Hindlimb muscle (tissue), 1 donor: ENCODE measurements at regions not wholly inside any gene's neighbourhood (a gene's known extent, or its start where the extent isn't known, plus 50 kb on each side); places are given as distances from the start of the nearest gene placed in this dataset.

Experiments
- DNase-seq: peaks from one replicate; pipeline ENCODE4 v3.0.0-alpha.2; 2013

DNA sequence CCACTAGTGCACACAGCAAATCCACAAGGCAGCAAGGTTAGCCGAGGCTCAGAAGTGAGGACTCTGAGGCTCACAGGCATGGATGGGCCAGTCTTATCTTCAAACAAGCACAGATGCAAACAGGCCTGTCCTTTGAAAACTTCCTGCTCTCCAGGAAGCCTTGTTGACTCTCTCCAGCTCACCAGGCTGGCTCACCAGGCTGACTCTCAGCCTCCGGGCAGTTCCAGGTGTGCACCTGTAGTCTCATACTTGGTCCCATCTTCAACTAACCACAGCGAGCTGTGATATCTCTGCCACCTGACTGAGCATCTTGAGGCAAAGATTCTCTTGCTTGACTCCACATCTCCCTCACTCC lies 173.9 kb upstream of the ZMIZ1 start:
- no peak for DNase-seq

DNA sequence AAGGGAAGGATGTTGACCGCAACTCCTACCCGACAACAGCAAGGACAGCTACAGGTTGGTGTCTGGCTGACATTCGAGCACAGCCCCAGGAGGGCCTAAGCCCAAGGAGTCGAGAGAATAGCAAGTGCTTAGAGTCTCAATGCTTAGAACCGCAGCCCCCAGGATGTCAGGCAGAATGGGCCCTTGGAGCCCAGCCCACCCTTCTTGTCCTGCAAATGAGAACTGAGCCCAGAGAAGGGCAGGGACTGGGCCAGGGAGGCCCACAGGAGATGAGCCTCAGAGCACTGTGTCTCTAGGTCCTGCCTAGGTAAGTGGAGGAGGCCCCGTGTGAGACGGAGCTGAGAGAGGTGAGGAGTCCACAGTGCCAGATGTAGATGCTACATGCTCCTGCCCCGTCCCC lies 173.3 kb upstream of the ZMIZ1 start:
- DNase-seq = no peak

DNA sequence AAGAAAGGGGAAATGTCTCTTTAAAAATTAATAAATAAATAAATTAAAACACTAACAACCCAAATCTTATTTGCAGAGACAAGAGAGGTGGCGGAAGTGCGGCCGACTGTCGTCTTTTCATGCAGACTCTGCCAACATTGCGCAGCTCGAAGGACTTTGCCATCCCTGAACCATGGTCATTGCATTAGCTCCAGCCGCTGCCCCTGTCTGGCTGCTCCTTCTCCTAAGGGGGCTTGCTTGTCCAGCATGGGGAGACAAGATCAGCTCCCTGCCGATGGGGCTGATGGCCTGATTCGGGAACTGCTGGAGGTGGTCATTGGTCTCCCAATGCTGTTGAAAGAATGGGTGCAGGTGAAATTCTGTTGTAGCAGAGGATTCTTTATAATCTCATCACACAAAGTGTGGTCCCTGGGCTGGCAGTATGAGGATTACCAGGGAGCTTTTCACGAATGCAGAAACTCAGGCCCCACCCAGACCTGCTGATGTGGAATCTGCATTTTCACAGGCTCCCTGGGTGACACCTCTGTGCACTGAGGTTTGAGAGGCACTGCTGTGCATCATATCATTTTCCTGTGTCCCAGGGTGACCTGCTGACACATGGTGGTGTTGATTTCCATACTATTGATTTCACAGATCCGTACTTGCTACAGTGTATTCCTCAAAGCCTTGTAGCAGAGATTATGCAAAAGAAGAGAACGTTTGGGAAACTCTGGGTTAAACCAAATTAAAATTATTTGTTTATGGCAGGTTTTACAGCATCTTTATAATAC lies 172.4 kb upstream of the ZMIZ1 start:
- DNase-seq = no peak

DNA sequence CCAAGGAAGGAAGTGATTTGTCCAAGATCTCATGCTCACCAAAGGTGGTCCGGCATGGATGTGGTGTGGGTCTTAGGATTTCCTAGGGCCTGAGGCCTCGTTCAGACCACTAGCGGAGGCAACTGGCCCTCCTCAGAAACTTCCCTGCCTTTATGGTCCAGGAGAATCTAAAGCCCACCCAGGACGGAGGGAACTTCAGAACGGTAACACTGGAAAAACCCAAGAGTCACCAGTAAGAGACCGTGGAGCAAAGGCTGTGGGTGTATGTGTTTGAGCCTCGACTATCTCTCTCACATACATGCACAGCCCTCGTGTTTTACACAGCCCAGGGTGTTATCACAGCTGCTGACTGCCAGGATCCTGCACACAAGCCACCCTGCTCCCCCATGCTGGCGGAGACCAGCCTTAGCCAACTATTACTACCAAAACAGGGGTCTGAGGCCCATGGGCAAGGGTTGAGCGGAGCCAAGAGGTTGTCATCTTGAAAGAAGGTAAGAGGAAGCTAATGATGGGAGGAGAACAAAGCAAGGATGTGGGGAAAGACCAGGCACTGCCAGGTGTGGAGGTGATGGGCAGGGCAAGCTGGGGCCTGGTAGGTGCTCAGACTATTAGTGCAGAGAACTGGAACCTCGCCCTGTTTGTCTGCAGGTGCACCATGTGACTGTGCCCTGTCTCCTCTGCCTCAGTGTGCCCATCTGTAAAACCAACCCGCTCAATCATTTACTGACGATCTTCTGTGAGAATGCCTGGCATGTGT lies 170.2 kb upstream of the ZMIZ1 start:
- no peak for DNase-seq

DNA sequence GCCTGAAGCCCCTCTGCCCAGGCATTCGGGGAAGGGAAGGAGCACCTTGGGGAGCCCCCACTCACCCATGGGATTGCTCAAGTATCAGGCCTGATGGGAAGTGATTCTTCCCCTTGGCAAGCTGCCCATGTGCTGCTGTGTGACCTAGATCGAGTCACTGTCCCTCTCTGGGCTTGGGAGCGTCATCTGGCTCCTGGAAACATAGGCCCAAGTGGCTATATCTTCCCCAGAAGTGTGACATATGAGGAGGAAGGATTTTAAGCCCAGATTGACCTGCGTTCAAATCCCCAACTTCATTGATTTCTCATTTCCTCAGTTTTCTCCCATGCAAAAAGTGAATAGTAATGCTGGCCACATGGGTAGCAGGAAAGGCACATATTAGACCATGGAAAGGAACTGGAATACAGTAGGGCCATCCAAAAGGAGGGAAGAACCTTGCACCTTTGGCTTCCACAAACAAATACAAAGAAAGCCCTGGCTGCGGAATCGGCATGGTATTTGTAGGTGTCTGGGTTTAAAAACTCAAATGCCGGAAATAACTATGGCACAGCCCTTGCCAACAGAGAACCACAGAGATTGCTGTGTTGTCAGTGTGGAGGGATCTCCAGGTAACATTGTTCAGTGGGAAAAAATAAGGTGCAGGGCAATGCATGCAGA lies 169.5 kb upstream of the ZMIZ1 start:
- no peak for DNase-seq

DNA sequence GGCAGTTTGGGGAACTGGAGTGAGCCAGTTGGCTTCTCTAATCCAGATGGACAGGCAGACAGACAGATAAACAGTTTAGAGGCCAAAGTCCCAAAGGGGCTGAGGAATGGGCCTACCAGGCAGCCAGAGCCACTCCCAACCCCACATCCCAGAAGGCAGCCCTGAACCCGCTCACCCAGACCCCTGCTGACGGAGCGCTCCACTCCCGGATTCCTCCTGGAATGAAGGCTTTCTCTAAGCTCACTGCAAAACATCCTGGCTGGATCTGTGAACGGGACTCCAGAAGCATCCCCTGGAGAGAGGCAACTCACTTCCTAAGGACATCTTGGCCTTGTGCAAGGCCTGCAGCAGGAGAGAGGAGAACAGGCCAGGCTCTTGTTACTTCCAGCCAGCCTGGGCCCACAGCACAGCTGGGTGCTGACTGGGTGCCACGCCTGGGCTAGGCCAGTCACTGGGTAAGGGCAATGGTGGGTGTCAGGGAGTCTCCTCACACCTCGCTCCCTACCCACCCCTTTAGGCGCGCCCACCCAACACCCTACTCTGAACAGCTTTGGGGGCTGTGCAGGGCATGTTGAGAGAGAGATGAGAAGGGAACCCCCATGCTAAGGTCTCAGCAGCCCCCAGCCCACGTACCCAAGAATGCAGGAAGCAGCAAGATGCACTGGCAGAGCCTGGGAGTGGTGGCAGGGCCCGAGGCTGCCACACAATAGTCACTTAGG lies 168.6 kb upstream of the ZMIZ1 start:
- DNase-seq = peak; percentile 56

DNA sequence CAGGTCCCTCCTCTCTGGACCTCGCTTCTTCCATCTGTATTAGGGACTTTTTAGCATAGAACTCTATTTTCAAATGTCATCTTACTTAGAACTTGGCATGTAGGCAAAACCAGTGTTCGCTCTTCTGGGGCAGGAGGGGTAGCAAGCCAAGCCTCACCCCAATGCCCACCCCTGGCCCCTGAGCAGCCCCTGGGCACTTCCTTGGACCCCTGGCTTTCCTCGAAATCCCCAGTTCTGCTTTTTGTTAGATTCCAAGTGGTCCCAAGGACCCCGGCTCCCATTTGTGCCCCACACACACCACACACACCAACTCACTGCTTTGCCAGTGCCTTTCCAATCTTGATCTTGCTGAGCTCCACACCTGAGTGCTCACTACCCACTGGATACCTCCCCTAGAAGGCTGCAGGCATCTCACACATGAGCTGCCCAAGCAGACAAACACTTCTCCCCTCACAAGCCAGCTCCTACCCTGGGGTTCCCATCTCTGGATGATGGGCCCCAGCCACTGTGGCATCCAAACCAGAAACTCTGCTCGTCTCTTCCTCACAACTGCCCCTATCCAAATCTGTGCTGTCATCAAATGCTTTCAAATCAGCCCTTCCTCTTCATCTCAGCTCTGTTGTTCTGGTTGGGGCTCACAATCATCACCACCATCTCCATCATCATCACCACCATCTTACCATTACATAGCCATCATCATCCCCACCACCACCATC lies 167.9 kb upstream of the ZMIZ1 start:
- no peak for DNase-seq

DNA sequence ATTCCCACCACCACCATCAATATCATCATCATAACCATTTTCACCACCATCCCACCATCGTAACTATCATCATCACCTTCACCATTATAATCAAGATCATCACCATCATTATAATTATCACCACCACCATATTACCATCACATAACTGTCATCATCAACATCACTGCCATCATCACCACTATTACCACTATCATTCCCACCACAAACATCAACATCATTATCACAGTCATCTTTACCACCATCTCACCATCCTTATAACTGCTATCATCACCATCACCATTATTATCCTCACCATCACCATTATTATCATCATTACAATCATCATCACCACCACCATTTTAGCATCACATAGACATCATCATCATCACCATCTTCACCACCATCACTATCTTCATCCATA lies 167.1 kb upstream of the ZMIZ1 start:
- no peak for DNase-seq

DNA sequence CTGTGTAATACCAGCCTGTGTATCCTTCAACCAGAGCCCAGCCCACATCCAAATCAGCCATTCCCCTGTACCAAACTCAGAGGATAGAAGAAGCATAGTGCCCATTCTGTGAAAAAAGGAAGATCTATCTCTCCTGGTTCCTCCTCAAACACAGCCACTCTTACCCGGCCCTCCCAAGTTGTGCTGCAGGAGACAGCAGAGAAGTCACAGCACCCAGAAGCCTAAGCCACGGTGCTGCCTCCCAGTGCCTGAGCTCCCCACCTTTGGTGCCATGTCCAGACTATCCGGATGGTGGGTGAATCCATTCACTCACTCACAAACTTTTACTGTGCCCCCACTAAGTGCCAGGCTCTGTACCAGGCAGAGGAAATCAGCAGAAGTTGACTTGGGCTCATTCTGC lies 166.0 kb upstream of the ZMIZ1 start:
- DNase-seq = no peak

DNA sequence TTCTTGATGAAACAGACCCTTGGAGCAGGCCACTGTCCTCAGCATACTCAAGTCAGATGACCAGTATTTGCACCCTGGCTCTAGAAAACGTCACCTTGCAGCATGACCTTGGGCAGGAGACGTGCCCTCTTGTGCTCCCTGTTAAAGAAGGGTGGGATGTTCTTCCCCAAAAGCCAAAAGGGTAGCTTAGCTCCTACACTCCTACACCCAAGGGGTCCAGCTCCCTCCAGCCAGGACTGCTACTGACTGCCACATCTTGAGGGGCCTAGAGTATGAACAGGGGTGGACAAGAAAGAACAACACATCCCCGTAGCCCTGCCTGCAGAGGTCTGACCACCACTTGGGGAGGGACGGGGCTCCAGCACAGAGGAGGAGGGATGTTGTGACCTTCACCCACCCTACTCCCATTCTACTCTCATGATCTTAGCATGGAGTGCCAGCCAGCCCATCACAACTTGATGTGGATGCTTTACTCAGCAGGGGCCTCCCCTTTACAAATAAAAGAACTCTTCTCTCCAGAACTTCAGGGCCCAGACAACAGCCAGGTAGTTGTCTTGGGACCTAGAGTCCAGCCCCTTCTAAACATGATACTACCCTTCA lies 165.3 kb upstream of the ZMIZ1 start:
- no peak for DNase-seq

DNA sequence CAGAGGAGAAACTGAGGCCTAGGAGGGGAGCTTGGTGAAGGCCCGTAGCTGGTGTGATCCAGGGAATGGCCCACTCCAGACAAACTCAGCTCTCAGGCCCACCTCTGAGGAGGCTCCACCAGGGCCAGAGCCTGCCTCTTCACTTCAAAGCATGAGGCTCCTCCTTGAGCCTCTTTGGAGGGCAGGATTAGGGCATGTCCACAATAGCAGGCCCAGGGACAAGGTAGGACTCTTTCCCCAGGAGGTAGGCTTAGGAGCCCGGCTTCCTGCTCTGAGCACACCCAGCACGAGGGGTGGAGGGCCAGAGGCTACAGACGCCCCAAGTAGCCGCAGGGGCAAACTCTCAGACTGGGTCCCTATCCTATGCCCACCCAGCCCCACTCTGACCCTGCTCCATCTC lies 164.6 kb upstream of the ZMIZ1 start:
- DNase-seq = no peak

DNA sequence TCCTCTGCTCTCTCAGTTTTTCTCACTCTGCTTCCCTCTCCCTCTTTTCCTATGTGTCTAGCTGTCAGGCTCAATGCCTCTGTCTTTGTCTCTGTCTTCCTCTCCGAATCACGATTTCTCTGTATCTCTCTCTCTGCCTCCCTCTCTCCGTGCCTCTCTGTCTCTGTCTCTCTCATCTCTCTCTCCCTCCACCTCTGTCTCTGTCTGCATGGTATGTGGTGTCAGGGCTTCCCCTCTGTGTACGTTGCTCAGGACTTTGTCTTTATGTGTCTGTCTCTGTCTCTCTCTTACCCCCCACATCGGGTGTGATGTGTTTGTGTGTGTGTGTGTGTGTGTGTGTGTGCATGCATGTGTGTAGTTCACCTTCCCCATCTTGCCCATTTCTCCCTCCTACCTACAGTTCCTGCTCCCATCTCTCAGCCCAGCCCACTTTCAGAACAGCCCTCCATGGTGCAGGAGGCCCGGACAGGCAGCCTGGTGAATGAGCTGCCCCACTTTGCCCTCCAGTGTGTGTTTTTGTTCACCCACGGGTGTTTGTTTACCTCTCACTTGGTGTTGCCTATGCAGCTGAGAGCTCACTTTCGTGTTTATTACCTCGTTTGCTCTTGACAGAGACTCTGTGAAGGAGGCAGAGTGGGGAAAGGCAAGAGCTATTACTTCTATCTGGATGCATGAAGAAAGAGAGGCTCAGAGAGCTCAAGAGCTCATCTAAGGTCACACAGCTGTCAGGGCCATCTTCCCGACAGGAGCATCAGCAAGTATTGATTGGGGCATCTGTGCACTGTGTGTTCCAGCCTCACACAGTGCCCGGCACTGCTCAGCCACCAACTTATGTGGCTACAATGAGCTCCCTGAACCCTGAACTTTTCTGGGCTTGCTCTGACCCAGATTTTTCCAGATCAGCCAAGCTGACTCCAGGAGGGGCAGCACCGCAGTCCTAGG lies 163.5 kb upstream of the ZMIZ1 start:
- DNase-seq = no peak

DNA sequence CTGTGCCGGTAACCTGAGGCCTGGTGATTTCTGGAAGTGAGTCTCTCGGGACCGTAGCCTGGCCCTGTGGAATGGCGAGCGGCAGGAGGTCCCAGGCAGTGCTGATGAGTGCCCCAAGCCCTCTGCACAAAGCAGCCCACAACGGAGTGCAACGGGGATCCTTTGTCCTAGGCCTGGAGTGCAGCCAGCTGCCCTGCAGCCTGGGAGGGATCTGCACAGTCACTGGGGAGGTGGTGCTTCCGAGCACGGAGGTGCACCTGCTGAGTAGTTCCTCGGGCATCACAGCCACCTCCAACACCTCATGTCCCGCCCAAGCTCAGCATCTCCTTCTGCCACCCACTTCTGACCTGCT lies 162.8 kb upstream of the ZMIZ1 start:
- DNase-seq = no peak

DNA sequence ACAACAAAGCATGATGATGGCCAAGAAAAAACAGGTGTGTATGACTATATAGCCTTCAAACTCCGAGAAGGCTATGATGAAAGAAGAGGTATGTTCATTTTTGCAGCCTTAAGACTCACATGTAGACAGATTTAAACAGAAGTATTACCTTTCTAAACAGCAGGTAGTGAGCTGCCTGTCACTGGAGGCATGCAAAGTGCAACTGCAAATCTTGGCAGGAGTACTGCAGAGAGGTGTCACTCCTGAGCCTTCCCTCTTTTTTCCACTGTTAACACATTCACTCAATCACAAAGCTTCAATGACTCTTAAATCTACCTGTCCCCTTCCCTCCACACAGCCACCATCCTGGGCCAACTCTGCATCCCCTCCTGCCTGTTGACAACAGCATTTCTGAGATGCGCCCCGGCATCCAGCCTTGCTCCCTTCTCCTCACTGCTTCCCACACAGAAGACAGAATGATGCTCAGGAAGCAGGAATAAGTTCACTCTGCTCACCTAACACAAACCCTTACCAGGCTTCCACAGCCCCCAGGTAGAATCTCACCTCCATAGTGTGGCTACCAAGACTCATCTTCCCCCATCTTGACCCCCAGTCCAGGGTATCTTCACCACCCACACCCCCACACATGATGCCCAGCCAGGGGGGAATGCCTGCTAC lies 161.9 kb upstream of the ZMIZ1 start:
- DNase-seq = no peak

DNA sequence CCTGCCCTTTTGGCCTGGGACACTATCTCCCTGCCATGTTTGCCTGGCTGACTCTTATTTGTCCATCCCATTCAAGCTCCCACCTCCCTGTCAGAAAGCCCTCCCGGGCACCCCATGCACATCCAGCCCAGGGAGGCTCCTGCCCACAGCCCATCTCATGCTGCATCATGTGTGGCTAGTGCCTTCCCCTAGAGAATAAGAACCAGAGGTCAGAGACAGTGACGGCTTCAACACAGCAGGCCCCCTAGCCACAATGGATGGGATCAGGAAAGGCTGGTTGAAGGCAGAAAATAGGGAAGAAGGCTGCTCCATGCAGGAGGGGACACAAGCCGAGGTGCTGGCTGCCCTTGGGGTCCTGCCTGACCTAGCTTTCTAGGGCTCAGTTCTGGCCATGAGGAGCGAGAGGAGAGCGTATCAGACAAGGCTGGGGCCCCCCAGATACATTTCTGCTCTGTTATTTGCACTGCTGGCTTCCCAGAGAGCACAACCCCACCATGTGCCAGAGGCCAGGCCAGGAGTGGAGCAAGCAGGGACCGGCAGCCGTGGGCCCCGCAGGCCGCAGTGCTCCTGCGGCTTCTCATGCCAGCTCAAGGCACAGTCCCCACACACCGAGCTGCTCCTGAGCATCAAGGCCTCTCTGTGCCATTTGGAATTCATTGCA lies 161.1 kb upstream of the ZMIZ1 start:
- no peak for DNase-seq

DNA sequence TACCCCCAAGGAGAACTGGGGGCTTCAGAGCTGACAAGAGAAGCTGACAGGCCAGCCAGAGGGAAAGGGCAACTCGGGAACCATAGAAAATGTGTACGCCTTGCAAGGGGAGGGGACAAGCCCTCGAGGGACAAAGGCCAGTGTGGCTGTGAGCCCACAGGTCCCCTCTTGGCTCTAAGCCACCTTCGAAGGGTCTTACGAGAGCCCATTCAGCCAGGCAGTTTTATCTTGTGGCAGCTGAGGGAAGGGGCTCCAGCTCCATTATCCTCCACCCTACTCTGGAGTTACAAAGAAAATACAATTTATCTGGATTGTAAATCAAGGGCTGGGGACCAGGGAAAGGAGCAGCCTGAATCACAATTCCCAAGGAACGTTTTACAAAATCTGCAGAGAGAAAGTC lies 159.5 kb upstream of the ZMIZ1 start:
- no peak for DNase-seq

DNA sequence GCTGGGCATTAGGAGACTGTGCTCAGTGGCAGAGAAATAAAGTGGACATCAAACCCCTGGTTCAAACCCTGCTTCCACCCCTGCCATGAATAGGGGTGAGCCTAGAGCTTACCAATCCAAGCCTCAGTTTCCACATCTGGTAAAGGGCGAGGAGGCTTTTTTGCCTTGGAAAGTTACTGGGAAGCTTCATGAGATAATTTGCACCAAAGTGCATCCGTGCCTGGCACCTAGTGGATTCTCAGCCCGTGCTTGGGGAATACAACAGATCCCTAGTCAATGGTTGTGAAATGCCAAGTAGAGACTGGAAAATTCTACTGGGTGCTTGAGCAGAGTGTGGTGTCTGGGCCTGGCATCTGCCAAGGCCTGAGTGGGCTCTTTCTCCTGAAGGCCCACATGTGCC lies 158.7 kb upstream of the ZMIZ1 start:
- no peak for DNase-seq

DNA sequence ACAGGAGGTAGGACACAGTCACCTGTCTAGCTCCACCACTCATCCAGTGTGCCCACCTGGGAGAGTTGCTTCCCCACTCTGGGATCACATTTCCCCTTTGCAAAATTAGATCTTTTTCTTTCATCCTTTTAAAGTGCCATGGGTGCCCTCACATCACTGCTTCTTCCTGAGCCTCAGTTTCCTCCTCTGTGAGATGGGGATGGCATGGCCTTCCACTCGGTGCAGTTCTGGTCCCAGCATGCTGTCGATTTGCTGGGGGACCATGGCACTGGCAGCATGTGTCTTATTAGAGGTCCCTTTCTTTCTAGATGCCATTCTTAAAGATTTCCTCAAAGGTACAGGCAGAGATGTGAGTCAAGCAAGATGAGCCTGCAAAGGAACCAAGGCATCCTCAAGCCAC lies 158.3 kb upstream of the ZMIZ1 start:
- no peak for DNase-seq

DNA sequence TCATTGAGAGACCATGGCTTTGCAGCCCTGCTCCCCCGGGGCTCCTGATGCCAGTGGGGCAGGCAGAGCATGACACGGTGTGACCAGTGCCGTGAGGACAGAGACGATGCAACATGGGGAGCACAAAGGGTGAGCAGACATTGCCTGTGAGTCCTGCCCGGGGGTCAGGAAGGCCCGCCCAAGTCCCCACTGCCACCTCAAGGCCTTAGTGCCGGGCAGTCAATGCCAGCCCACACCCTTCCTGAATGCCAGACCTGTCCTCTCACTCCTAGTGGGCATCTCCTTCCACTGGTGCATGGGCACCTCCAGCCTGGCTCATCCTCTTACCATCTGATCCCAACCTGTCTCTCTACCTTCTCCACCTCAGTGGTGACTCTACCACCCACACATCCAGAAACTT lies 157.9 kb upstream of the ZMIZ1 start:
- DNase-seq = no peak
